OCI-LY1 (cell line): ENCODE measurements at regions not wholly inside any gene's neighbourhood (a gene's known extent, or its start where the extent isn't known, plus 50 kb on each side); places are given as distances from the start of the nearest gene placed in this dataset.

Experiments
- H2AFZ ChIP-seq: fragments of 200-600 bp; sonication (generic), shearing (Covaris generic); 2 replicates; pipeline ENCODE4 v1.6.0; 2014; ENCODE audit warnings: antibody characterized with exemption, mild to moderate bottlenecking, low read length
- H3F3A ChIP-seq: fragments of 200-600 bp; sonication (generic), shearing (Covaris generic); 2 replicates; pipeline ENCODE4 v1.6.0; 2014; ENCODE audit warnings: mild to moderate bottlenecking, antibody characterized with exemption, low read length, moderate library complexity; ENCODE audit not compliant: insufficient read depth
- H3K27ac ChIP-seq: fragments of 200-600 bp; sonication (generic); 2 replicates; pipeline ENCODE4 v1.5.1; 2014; ENCODE audit warnings: low read length, mixed run types, mild to moderate bottlenecking, low read depth; ENCODE audit not compliant: poor library complexity, severe bottlenecking
- H3K27me3 ChIP-seq: fragments of 200-600 bp; sonication (generic); 2 replicates; pipeline ENCODE4 v1.6.0; 2014; ENCODE audit warnings: antibody characterized with exemption, mild to moderate bottlenecking, low read length, moderate library complexity; ENCODE audit not compliant: insufficient read depth
- H3K36me3 ChIP-seq: fragments of 200-600 bp; sonication (generic); 2 replicates; pipeline ENCODE4 v1.6.1; 2014; ENCODE audit warnings: mild to moderate bottlenecking, antibody characterized with exemption, low read length, moderate library complexity, mixed read lengths; ENCODE audit not compliant: insufficient read depth
- H3K4me1 ChIP-seq: fragments of 200-600 bp; sonication (generic); 2 replicates; pipeline ENCODE4 v1.5.1; 2014; ENCODE audit warnings: mild to moderate bottlenecking, low read length, moderate library complexity; ENCODE audit not compliant: insufficient read depth, severe bottlenecking
- H3K4me2 ChIP-seq: fragments of 200-600 bp; sonication (generic), shearing (Covaris generic); 2 replicates; pipeline ENCODE4 v1.6.1; 2014; ENCODE audit warnings: low read length
- H3K4me3 ChIP-seq: fragments of 200-600 bp; sonication (generic); 2 replicates; pipeline ENCODE4 v1.5.1; 2014; ENCODE audit warnings: low read length, low read depth, mild to moderate bottlenecking, mixed read lengths; ENCODE audit not compliant: poor library complexity, severe bottlenecking
- H3K79me2 ChIP-seq: fragments of 200-600 bp; shearing (Covaris generic); 2 replicates; pipeline ENCODE4 v1.6.1; 2016; ENCODE audit warnings: mixed run types, low read length, mixed read lengths; ENCODE audit not compliant: insufficient read depth
- H3K9ac ChIP-seq: fragments of 200-600 bp; sonication (generic), shearing (Covaris generic); 2 replicates; pipeline ENCODE4 v1.6.1; 2014; ENCODE audit warnings: mild to moderate bottlenecking, low read length, mixed read lengths
- H3K9me2 ChIP-seq: fragments of 200-600 bp; sonication (generic), shearing (Covaris generic); 2 replicates; pipeline ENCODE4 v1.6.1; 2014; ENCODE audit warnings: low read depth, mild to moderate bottlenecking, low read length, mixed read lengths
- H3K9me3 ChIP-seq: fragments of 200-600 bp; shearing (Covaris generic); 2 replicates; pipeline ENCODE4 v1.6.1; 2014; ENCODE audit warnings: low read length, mixed read lengths
- H4K20me1 ChIP-seq: fragments of 200-600 bp; sonication (generic), shearing (Covaris generic); 2 replicates; pipeline ENCODE4 v1.6.0; 2016; ENCODE audit warnings: mild to moderate bottlenecking, low read length; ENCODE audit not compliant: insufficient read depth
- CTCF ChIP-seq: fragments of 200-600 bp; sonication (generic), shearing (Covaris generic); IDR thresholded peaks from 2 replicates; pipeline ENCODE4 v1.5.1; 2017; ENCODE audit warnings: mild to moderate bottlenecking, antibody characterized with exemption, low read length, moderate library complexity, mixed read lengths
- EZH2 ChIP-seq: fragments of 200-600 bp; sonication (generic), shearing (Covaris generic); IDR thresholded peaks from 2 replicates; pipeline ENCODE4 v1.8.0; 2017; ENCODE audit warnings: borderline replicate concordance, mixed run types, mild to moderate bottlenecking, antibody characterized with exemption, low read length, moderate library complexity, mixed read lengths

- Histone ChIP-seq H3K79me2 (no peaks in the 10 kb centered on the region), H2AFZ (no peak overlapping the region), H3K27ac (no peak overlapping the region), H3K4me1 (no peaks in the 10 kb centered on the region), H3K9ac (no peak overlapping the region), H3F3A (no peaks in the 10 kb centered on the region), H3K4me3 (no peak overlapping the region), H3K27me3 (no peaks in the 10 kb centered on the region), H4K20me1 (no peaks in the 10 kb centered on the region), H3K9me3 (no peaks in the 10 kb centered on the region), H3K9me2 (no peaks in the 10 kb centered on the region), H3K4me2 (no peak overlapping the region), H3K36me3 (no peaks in the 10 kb centered on the region)
- TF ChIP-seq EZH2 (no peak), CTCF (no peak)
These were observed 516.6 kb downstream of the SLITRK1 start for GRCh38 chr13:83365723-83366122.

DNA sequence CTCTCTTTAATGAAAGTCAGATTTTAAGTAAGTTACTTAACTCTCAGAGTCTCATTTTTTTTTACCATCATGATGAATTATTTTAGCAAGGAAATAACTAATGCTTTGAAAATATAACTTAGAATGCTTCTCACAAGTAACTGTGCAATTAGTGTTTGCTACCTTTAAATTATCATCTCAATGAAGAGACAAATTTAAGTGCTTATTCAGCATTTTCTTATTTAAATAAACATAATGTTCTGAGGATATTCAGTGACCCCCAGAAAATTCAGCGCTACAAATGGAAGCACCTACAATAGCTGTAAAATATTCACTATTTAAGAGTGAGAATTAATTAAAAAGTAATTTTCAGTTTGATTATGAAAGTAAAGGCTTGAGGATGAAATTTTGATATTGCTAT lies 527.2 kb downstream of the SLITRK1 start:
- TF ChIP-seq CTCF (no peak), EZH2 (no peak)
- Histone ChIP-seq H3K4me3 (no peak overlapping the region), H3F3A (no peaks in the 10 kb centered on the region), H3K4me2 (no peak overlapping the region), H3K9me3 (no peaks in the 10 kb centered on the region), H3K79me2 (no peaks in the 10 kb centered on the region), H3K36me3 (no peaks in the 10 kb centered on the region), H3K9me2 (no peaks in the 10 kb centered on the region), H3K9ac (no peak overlapping the region), H2AFZ (no peak overlapping the region), H3K4me1 (no peaks in the 10 kb centered on the region), H3K27me3 (no peaks in the 10 kb centered on the region), H4K20me1 (no peaks in the 10 kb centered on the region), H3K27ac (no peak overlapping the region)

- no peaks in the 10 kb centered on the region for H3F3A ChIP-seq
- H3K9me3 ChIP-seq, result no peaks in the 10 kb centered on the region
- no peak overlapping the region for H2AFZ ChIP-seq
- H3K79me2 ChIP-seq, result no peaks in the 10 kb centered on the region
- no peak overlapping the region for H3K9ac ChIP-seq
- no peaks in the 10 kb centered on the region for H3K4me1 ChIP-seq
- H3K9me2 ChIP-seq, result no peaks in the 10 kb centered on the region
- no peak overlapping the region for H3K4me2 ChIP-seq
- no peaks in the 10 kb centered on the region for H4K20me1 ChIP-seq
- no peak overlapping the region for H3K4me3 ChIP-seq
- no peak for TF ChIP-seq EZH2
- no peak for TF ChIP-seq CTCF
- no peaks in the 10 kb centered on the region for H3K27me3 ChIP-seq
- H3K27ac ChIP-seq, result no peak overlapping the region
- H3K36me3 ChIP-seq, result no peaks in the 10 kb centered on the region
These were observed 529.9 kb downstream of the SLITRK1 start for GRCh38 chr13:83352391-83352790.
